ENCODE measurements at regions not wholly inside any gene's neighbourhood (a gene's known extent, or its start where the extent isn't known, plus 50 kb on each side); places are given as distances from the start of the nearest gene placed in this dataset.

DNA sequence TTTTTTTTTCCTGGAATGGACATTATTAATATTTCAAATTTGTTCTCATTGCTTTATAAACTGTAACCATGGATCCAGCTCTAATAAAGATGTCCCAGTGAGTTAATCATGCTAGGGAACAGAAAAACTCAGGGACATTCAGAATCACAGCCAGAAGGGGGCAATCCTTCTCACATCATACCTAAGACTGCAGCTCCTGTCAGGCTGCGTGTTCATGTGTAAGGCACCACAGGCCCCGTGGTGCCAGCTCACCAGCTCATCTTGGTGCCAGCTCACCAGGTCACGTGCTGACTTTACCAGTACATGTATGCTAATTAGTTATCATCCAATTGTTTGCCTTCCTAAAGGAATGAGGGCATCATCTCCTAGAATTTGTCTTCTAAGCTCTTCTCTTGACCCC lies 84.7 kb upstream of the NEDD4L start:
- no peaks in the 10 kb centered on the region for H3K79me2 ChIP-seq (ENCODE audit: insufficient read depth, low read length)
- H3K4me3 ChIP-seq (replicated peaks in 1 of 3; ENCODE audit: low read depth in 2 of 3, low read length in 3 of 3): no peak overlapping the region
- Mint-ChIP-seq H3K27ac (no peak overlapping the region), H3K4me3 (no peak overlapping the region), H3K36me3 (no peaks in the 10 kb centered on the region), H3K9me3 (peaks cover 0 to 2% (median 0%) of the 10 kb centered on the region in 7 donors), H3K27me3 (ENCODE audit: low read depth in 3 of 3) (peaks cover 0 to 5% (median 5%) of the 10 kb centered on the region in 3 donors), H3K4me1 (no peaks in the 10 kb centered on the region)
- H3K9me3 ChIP-seq (replicated peaks in 1 of 2; ENCODE audit: control insufficient read depth in 1 of 2, insufficient read depth in 1 of 2, low read length in 2 of 2): no peaks in the 10 kb centered on the region
- H3K36me3 ChIP-seq (replicated peaks in 1 of 2; ENCODE audit: control insufficient read depth in 1 of 2, insufficient read depth in 2 of 2, low read length in 2 of 2): no peaks in the 10 kb centered on the region
- H3K27ac ChIP-seq (ENCODE audit: low read depth in 1 of 2, low read length in 2 of 2): no peak overlapping the region
- DNase-seq: peak in 1 of 3 donors; percentile 11
- no peaks in the 10 kb centered on the region for H3K4me1 ChIP-seq (ENCODE audit: control insufficient read depth in 1 of 2, insufficient read depth in 2 of 2, low read length in 2 of 2)
- TF ChIP-seq, protein P1, sequence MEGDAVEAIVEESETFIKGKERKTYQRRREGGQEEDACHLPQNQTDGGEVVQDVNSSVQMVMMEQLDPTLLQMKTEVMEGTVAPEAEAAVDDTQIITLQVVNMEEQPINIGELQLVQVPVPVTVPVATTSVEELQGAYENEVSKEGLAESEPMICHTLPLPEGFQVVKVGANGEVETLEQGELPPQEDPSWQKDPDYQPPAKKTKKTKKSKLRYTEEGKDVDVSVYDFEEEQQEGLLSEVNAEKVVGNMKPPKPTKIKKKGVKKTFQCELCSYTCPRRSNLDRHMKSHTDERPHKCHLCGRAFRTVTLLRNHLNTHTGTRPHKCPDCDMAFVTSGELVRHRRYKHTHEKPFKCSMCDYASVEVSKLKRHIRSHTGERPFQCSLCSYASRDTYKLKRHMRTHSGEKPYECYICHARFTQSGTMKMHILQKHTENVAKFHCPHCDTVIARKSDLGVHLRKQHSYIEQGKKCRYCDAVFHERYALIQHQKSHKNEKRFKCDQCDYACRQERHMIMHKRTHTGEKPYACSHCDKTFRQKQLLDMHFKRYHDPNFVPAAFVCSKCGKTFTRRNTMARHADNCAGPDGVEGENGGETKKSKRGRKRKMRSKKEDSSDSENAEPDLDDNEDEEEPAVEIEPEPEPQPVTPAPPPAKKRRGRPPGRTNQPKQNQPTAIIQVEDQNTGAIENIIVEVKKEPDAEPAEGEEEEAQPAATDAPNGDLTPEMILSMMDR (IDR thresholded peaks at IDR 0.05): peak; percentile 28
- H3K27me3 ChIP-seq (ENCODE audit: control insufficient read depth in 2 of 2, insufficient read depth in 2 of 2, low read length in 2 of 2): no peaks in the 10 kb centered on the region
- WGBS (ENCODE audit: insufficient coverage): 64% methylated on average over 2 of the region's 3 CpGs
- H3K4me2 ChIP-seq (replicated peaks; ENCODE audit: extremely low read depth, low read length, poor library complexity, severe bottlenecking): no peak overlapping the region
- no peak overlapping the region for H2AFZ ChIP-seq (ENCODE audit: insufficient read depth, low read depth, low read length, poor library complexity, severe bottlenecking)
- intact Hi-C loops (cut with micrococcal nuclease): no loop called here
- no peak overlapping the region for H3K9ac ChIP-seq (ENCODE audit: insufficient read depth, low read length, poor library complexity, severe bottlenecking)
- H4K20me1 ChIP-seq (ENCODE audit: insufficient read depth, low read length): no peaks in the 10 kb centered on the region

DNA sequence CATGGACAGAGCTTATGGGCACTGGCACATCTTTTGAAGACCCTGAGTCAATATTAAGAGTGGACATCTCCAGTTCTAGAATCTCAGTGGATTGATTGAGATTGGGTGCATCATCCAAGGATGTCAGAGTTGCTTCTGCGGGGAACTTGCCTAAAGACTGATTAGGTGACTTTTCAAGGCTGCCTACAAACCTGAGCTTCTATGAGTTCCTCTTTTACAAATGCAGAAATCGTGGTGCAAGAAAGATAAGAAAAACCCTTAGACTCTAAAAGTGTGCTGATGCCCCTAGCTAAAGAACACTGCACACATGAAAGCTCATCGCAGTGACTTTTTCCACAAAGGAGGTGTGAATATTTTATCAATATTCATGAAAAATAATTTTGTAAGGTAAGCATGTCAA lies 86.8 kb upstream of the NEDD4L start:
- no peak for DNase-seq
- Mint-ChIP-seq H3K9me3 (peaks cover 0 to 2% (median 0%) of the 10 kb centered on the region in 7 donors), H3K27ac (no peak overlapping the region), H3K27me3 (ENCODE audit: low read depth in 3 of 3) (peaks cover 0 to 5% (median 5%) of the 10 kb centered on the region in 3 donors), H3K4me3 (no peak overlapping the region), H3K36me3 (no peaks in the 10 kb centered on the region), H3K4me1 (no peaks in the 10 kb centered on the region)
- Histone ChIP-seq H3K4me2 (replicated peaks; ENCODE audit: extremely low read depth, low read length, poor library complexity, severe bottlenecking) (no peak overlapping the region), H3K36me3 (replicated peaks in 1 of 2; ENCODE audit: control insufficient read depth in 1 of 2, insufficient read depth in 2 of 2, low read length in 2 of 2) (no peaks in the 10 kb centered on the region), H3K79me2 (ENCODE audit: insufficient read depth, low read length) (no peaks in the 10 kb centered on the region), H2AFZ (ENCODE audit: insufficient read depth, low read depth, low read length, poor library complexity, severe bottlenecking) (no peak overlapping the region), H3K9me3 (replicated peaks in 1 of 2; ENCODE audit: control insufficient read depth in 1 of 2, insufficient read depth in 1 of 2, low read length in 2 of 2) (no peaks in the 10 kb centered on the region), H3K4me1 (ENCODE audit: control insufficient read depth in 1 of 2, insufficient read depth in 2 of 2, low read length in 2 of 2) (no peaks in the 10 kb centered on the region), H3K4me3 (replicated peaks in 1 of 3; ENCODE audit: low read depth in 2 of 3, low read length in 3 of 3) (no peak overlapping the region), H3K27ac (ENCODE audit: low read depth in 1 of 2, low read length in 2 of 2) (no peak overlapping the region), H4K20me1 (ENCODE audit: insufficient read depth, low read length) (no peaks in the 10 kb centered on the region), H3K9ac (ENCODE audit: insufficient read depth, low read length, poor library complexity, severe bottlenecking) (no peak overlapping the region), H3K27me3 (ENCODE audit: control insufficient read depth in 2 of 2, insufficient read depth in 2 of 2, low read length in 2 of 2) (no peaks in the 10 kb centered on the region)
- intact Hi-C loops (cut with micrococcal nuclease): no loop called here
- TF ChIP-seq, protein P1 (IDR thresholded peaks at IDR 0.05): no peak
- no CpG with 5 or more reads among the region's 3 CpGs for WGBS (ENCODE audit: insufficient coverage)
